ENCODE measurements at regions not wholly inside any gene's neighbourhood (a gene's known extent, or its start where the extent isn't known, plus 50 kb on each side); places are given as distances from the start of the nearest gene placed in this dataset.

- Histone ChIP-seq H3K27me3 (ENCODE audit: insufficient read depth, low read length) (peaks cover 36% of the 10 kb centered on the region; the same call in 1 of the 2 replicates), H3K79me2 (ENCODE audit: control insufficient read depth, insufficient read depth, low read length, unreplicated experiment) (no peaks in the 10 kb centered on the region), H3K4me1 (ENCODE audit: control insufficient read depth, insufficient read depth, low read length, unreplicated experiment) (no peaks in the 10 kb centered on the region), H3K27ac (ENCODE audit: low read depth, low read length) (no peak overlapping the region), H3K36me3 (ENCODE audit: insufficient read depth, low read length) (no peaks in the 10 kb centered on the region), H3K4me3 (ENCODE audit: low read depth, low read length) (no peak overlapping the region), H2AFZ (ENCODE audit: low read length, unreplicated experiment) (no peak overlapping the region)
Observed at GRCh38 chr20:61112515-61112914, 139.5 kb upstream of the CDH4 start.

- Histone ChIP-seq H3K27ac (ENCODE audit: low read depth, low read length) (no peak overlapping the region), H3K4me1 (ENCODE audit: control insufficient read depth, insufficient read depth, low read length, unreplicated experiment) (no peaks in the 10 kb centered on the region), H3K79me2 (ENCODE audit: control insufficient read depth, insufficient read depth, low read length, unreplicated experiment) (no peaks in the 10 kb centered on the region), H3K36me3 (ENCODE audit: insufficient read depth, low read length) (no peaks in the 10 kb centered on the region), H2AFZ (ENCODE audit: low read length, unreplicated experiment) (no peak overlapping the region), H3K27me3 (ENCODE audit: insufficient read depth, low read length) (peaks cover 33% of the 10 kb centered on the region; the same call in 1 of the 2 replicates), H3K4me3 (ENCODE audit: low read depth, low read length) (no peak overlapping the region)
Observed at GRCh38 chr20:61113731-61114130, 138.3 kb upstream of the CDH4 start.

- Histone ChIP-seq H3K4me1 (ENCODE audit: control insufficient read depth, insufficient read depth, low read length, unreplicated experiment) (no peaks in the 10 kb centered on the region), H3K79me2 (ENCODE audit: control insufficient read depth, insufficient read depth, low read length, unreplicated experiment) (no peaks in the 10 kb centered on the region), H3K27ac (ENCODE audit: low read depth, low read length) (no peak overlapping the region), H2AFZ (ENCODE audit: low read length, unreplicated experiment) (no peak overlapping the region), H3K4me3 (ENCODE audit: low read depth, low read length) (no peak overlapping the region), H3K36me3 (ENCODE audit: insufficient read depth, low read length) (no peaks in the 10 kb centered on the region), H3K27me3 (ENCODE audit: insufficient read depth, low read length) (peaks cover 32% of the 10 kb centered on the region; the same call in 1 of the 2 replicates)
Observed at GRCh38 chr20:61114493-61115175, 137.4 kb upstream of the CDH4 start.

- H3K27me3 ChIP-seq (ENCODE audit: insufficient read depth, low read length) = peaks cover 32% of the 10 kb centered on the region; the same call in 1 of the 2 replicates
- no peak overlapping the region for H3K4me3 ChIP-seq (ENCODE audit: low read depth, low read length)
- H3K27ac ChIP-seq (ENCODE audit: low read depth, low read length) = no peak overlapping the region
- no peak overlapping the region for H2AFZ ChIP-seq (ENCODE audit: low read length, unreplicated experiment)
- H3K36me3 ChIP-seq (ENCODE audit: insufficient read depth, low read length) = no peaks in the 10 kb centered on the region
- no peaks in the 10 kb centered on the region for H3K79me2 ChIP-seq (ENCODE audit: control insufficient read depth, insufficient read depth, low read length, unreplicated experiment)
- H3K4me1 ChIP-seq (ENCODE audit: control insufficient read depth, insufficient read depth, low read length, unreplicated experiment) = no peaks in the 10 kb centered on the region
Observed at GRCh38 chr20:61115364-61116065, 136.5 kb upstream of the CDH4 start.

GRCh38 chr20:61117725-61118124 is 134.3 kb upstream of the CDH4 start:
- peak overlapping the region; percentile 31; the same call in 1 of the 2 replicates for H3K27ac ChIP-seq (ENCODE audit: low read depth, low read length)
- H3K27me3 ChIP-seq (ENCODE audit: insufficient read depth, low read length) = peaks cover 12% of the 10 kb centered on the region; the same call in 1 of the 2 replicates
- no peaks in the 10 kb centered on the region for H3K36me3 ChIP-seq (ENCODE audit: insufficient read depth, low read length)
- H3K79me2 ChIP-seq (ENCODE audit: control insufficient read depth, insufficient read depth, low read length, unreplicated experiment) = no peaks in the 10 kb centered on the region
- no peak overlapping the region for H2AFZ ChIP-seq (ENCODE audit: low read length, unreplicated experiment)
- H3K4me1 ChIP-seq (ENCODE audit: control insufficient read depth, insufficient read depth, low read length, unreplicated experiment) = no peaks in the 10 kb centered on the region
- H3K4me3 ChIP-seq (ENCODE audit: low read depth, low read length) = no peak overlapping the region

- Histone ChIP-seq H3K27ac (ENCODE audit: low read depth, low read length) (peak overlapping the region; percentile 31; the same call in 1 of the 2 replicates), H3K27me3 (ENCODE audit: insufficient read depth, low read length) (0 out of 2 replicates have a peak, but pooled peaks cover 10% of the 10 kb centered on the region), H3K4me1 (ENCODE audit: control insufficient read depth, insufficient read depth, low read length, unreplicated experiment) (no peaks in the 10 kb centered on the region), H3K4me3 (ENCODE audit: low read depth, low read length) (no peak overlapping the region), H3K36me3 (ENCODE audit: insufficient read depth, low read length) (no peaks in the 10 kb centered on the region), H3K79me2 (ENCODE audit: control insufficient read depth, insufficient read depth, low read length, unreplicated experiment) (no peaks in the 10 kb centered on the region), H2AFZ (ENCODE audit: low read length, unreplicated experiment) (no peak overlapping the region)
Observed at GRCh38 chr20:61118429-61119224, 133.4 kb upstream of the CDH4 start.

GRCh38 chr20:61119273-61119672 is 132.8 kb upstream of the CDH4 start:
- H3K79me2 ChIP-seq (ENCODE audit: control insufficient read depth, insufficient read depth, low read length, unreplicated experiment) = no peaks in the 10 kb centered on the region
- no peak overlapping the region for H2AFZ ChIP-seq (ENCODE audit: low read length, unreplicated experiment)
- no peak overlapping the region for H3K4me3 ChIP-seq (ENCODE audit: low read depth, low read length)
- H3K27me3 ChIP-seq (ENCODE audit: insufficient read depth, low read length) = 0 out of 2 replicates have a peak, but pooled peaks cover 10% of the 10 kb centered on the region
- no peaks in the 10 kb centered on the region for H3K4me1 ChIP-seq (ENCODE audit: control insufficient read depth, insufficient read depth, low read length, unreplicated experiment)
- no peak overlapping the region for H3K27ac ChIP-seq (ENCODE audit: low read depth, low read length)
- H3K36me3 ChIP-seq (ENCODE audit: insufficient read depth, low read length) = no peaks in the 10 kb centered on the region

- 0 out of 2 replicates have a peak, but pooled peaks cover 9% of the 10 kb centered on the region for H3K27me3 ChIP-seq (ENCODE audit: insufficient read depth, low read length)
- H3K79me2 ChIP-seq (ENCODE audit: control insufficient read depth, insufficient read depth, low read length, unreplicated experiment) = no peaks in the 10 kb centered on the region
- no peaks in the 10 kb centered on the region for H3K4me1 ChIP-seq (ENCODE audit: control insufficient read depth, insufficient read depth, low read length, unreplicated experiment)
- H3K4me3 ChIP-seq (ENCODE audit: low read depth, low read length) = no peak overlapping the region
- no peak overlapping the region for H3K27ac ChIP-seq (ENCODE audit: low read depth, low read length)
- H3K36me3 ChIP-seq (ENCODE audit: insufficient read depth, low read length) = no peaks in the 10 kb centered on the region
- H2AFZ ChIP-seq (ENCODE audit: low read length, unreplicated experiment) = no peak overlapping the region
Observed at GRCh38 chr20:61119794-61120410, 132.2 kb upstream of the CDH4 start.

GRCh38 chr20:61120595-61121515 is 131.2 kb upstream of the CDH4 start:
- H2AFZ ChIP-seq (ENCODE audit: low read length, unreplicated experiment) = no peak overlapping the region
- no peak overlapping the region for H3K27ac ChIP-seq (ENCODE audit: low read depth, low read length)
- H3K4me3 ChIP-seq (ENCODE audit: low read depth, low read length) = no peak overlapping the region
- H3K27me3 ChIP-seq (ENCODE audit: insufficient read depth, low read length) = no peaks in the 10 kb centered on the region
- no peaks in the 10 kb centered on the region for H3K4me1 ChIP-seq (ENCODE audit: control insufficient read depth, insufficient read depth, low read length, unreplicated experiment)
- no peaks in the 10 kb centered on the region for H3K36me3 ChIP-seq (ENCODE audit: insufficient read depth, low read length)
- H3K79me2 ChIP-seq (ENCODE audit: control insufficient read depth, insufficient read depth, low read length, unreplicated experiment) = no peaks in the 10 kb centered on the region

Measured in ACC112 (cell line).